ENCODE measurements at regions not wholly inside any gene's neighbourhood (a gene's known extent, or its start where the extent isn't known, plus 50 kb on each side); places are given as distances from the start of the nearest gene placed in this dataset.

- Histone ChIP-seq H3K9me3 (ENCODE audit: insufficient read depth, low read length) (no peaks in the 10 kb centered on the region), H3K9me2 (replicated peaks; ENCODE audit: insufficient read depth, low read length) (no peaks in the 10 kb centered on the region), H3K4me3 (ENCODE audit: insufficient read depth, low read length, poor library complexity, severe bottlenecking) (no peak overlapping the region), H3F3A (ENCODE audit: insufficient read depth) (no peaks in the 10 kb centered on the region), H2AFZ (ENCODE audit: low read depth, low read length, severe bottlenecking) (no peak overlapping the region), H3K27ac (ENCODE audit: low read depth, low read length) (no peak overlapping the region), H3K27me3 (ENCODE audit: low read length) (no peaks in the 10 kb centered on the region), H3K79me2 (ENCODE audit: insufficient read depth, low read length) (no peaks in the 10 kb centered on the region), H3K9ac (ENCODE audit: low read length) (no peak overlapping the region), H3K4me2 (ENCODE audit: low read depth, low read length, poor library complexity, severe bottlenecking) (no peak overlapping the region), H3K36me3 (ENCODE audit: low read length) (no peaks in the 10 kb centered on the region), H4K20me1 (ENCODE audit: low read depth, low read length) (no peaks in the 10 kb centered on the region)
- TF ChIP-seq, protein P1, sequence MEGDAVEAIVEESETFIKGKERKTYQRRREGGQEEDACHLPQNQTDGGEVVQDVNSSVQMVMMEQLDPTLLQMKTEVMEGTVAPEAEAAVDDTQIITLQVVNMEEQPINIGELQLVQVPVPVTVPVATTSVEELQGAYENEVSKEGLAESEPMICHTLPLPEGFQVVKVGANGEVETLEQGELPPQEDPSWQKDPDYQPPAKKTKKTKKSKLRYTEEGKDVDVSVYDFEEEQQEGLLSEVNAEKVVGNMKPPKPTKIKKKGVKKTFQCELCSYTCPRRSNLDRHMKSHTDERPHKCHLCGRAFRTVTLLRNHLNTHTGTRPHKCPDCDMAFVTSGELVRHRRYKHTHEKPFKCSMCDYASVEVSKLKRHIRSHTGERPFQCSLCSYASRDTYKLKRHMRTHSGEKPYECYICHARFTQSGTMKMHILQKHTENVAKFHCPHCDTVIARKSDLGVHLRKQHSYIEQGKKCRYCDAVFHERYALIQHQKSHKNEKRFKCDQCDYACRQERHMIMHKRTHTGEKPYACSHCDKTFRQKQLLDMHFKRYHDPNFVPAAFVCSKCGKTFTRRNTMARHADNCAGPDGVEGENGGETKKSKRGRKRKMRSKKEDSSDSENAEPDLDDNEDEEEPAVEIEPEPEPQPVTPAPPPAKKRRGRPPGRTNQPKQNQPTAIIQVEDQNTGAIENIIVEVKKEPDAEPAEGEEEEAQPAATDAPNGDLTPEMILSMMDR (IDR thresholded peaks at IDR 0.05; ENCODE audit: insufficient read depth, low read length, poor library complexity, severe bottlenecking): no peak
- TF ChIP-seq EZH2phosphoT487 (conservative IDR thresholded peaks at IDR 0.05; ENCODE audit: low read length): no peak
These were observed 533.5 kb downstream of the TNS1 start for GRCh38 chr2:217469203-217469810.

DNA sequence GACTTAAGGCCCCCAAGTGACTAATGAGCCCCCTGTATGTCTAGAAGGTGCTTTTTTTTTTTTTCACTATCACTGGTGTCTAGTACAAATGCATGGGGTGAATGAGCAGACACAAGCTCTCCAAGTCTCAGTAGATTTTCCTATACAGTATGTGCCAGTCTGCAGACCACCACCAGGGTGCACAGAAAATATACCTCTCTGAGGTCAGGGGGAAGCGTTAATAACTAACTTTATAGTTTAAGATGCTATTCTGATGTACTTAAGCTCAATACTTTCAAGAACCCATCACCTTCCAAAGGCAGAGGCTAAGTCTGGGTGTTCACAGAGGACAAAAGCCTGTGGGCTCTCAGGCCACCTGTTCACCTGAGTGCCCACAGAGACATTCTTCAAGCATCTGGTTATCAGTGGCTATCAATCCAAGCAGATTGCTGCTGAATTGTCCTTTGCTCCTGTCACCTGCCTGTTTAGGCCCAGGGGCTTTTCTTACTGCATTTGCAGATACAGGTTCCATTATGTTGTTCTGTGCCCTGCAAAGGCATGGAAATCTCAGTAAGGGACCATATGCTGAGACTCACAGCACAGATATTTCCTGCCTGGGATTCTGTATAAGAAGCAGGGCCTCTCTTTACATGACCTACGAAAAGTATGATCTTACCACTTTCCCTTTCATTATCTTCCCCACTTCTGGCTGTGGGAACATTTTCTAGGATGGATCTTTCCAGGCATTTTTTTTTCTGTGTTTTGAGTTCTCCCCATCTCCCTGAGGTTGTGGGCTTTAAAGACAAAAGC, 534.6 kb downstream of the TNS1 start:
- TF ChIP-seq EZH2phosphoT487 (conservative IDR thresholded peaks at IDR 0.05; ENCODE audit: low read length): no peak
- TF ChIP-seq, protein P1 (IDR thresholded peaks at IDR 0.05; ENCODE audit: insufficient read depth, low read length, poor library complexity, severe bottlenecking): no peak
- H3K9ac ChIP-seq (ENCODE audit: low read length): no peak overlapping the region
- no peak overlapping the region for H2AFZ ChIP-seq (ENCODE audit: low read depth, low read length, severe bottlenecking)
- H3K4me3 ChIP-seq (ENCODE audit: insufficient read depth, low read length, poor library complexity, severe bottlenecking): no peak overlapping the region
- H3K79me2 ChIP-seq (ENCODE audit: insufficient read depth, low read length): no peaks in the 10 kb centered on the region
- no peaks in the 10 kb centered on the region for H3K27me3 ChIP-seq (ENCODE audit: low read length)
- H3K36me3 ChIP-seq (ENCODE audit: low read length): no peaks in the 10 kb centered on the region
- H3K27ac ChIP-seq (ENCODE audit: low read depth, low read length): no peak overlapping the region
- no peaks in the 10 kb centered on the region for H3K9me2 ChIP-seq (replicated peaks; ENCODE audit: insufficient read depth, low read length)
- no peaks in the 10 kb centered on the region for H3F3A ChIP-seq (ENCODE audit: insufficient read depth)
- no peak overlapping the region for H3K4me2 ChIP-seq (ENCODE audit: low read depth, low read length, poor library complexity, severe bottlenecking)
- no peaks in the 10 kb centered on the region for H3K9me3 ChIP-seq (ENCODE audit: insufficient read depth, low read length)
- H4K20me1 ChIP-seq (ENCODE audit: low read depth, low read length): no peaks in the 10 kb centered on the region

GRCh38 chr2:217467331-217467730, 535.5 kb downstream of the TNS1 start:
- no peaks in the 10 kb centered on the region for H3F3A ChIP-seq (ENCODE audit: insufficient read depth)
- H3K79me2 ChIP-seq (ENCODE audit: insufficient read depth, low read length): no peaks in the 10 kb centered on the region
- no peaks in the 10 kb centered on the region for H4K20me1 ChIP-seq (ENCODE audit: low read depth, low read length)
- no peaks in the 10 kb centered on the region for H3K27me3 ChIP-seq (ENCODE audit: low read length)
- H3K4me2 ChIP-seq (ENCODE audit: low read depth, low read length, poor library complexity, severe bottlenecking): no peak overlapping the region
- TF ChIP-seq, protein P1 (IDR thresholded peaks at IDR 0.05; ENCODE audit: insufficient read depth, low read length, poor library complexity, severe bottlenecking): no peak
- no peaks in the 10 kb centered on the region for H3K36me3 ChIP-seq (ENCODE audit: low read length)
- H3K9me2 ChIP-seq (replicated peaks; ENCODE audit: insufficient read depth, low read length): no peaks in the 10 kb centered on the region
- H3K9ac ChIP-seq (ENCODE audit: low read length): no peak overlapping the region
- no peak overlapping the region for H2AFZ ChIP-seq (ENCODE audit: low read depth, low read length, severe bottlenecking)
- H3K4me3 ChIP-seq (ENCODE audit: insufficient read depth, low read length, poor library complexity, severe bottlenecking): no peak overlapping the region
- no peak overlapping the region for H3K27ac ChIP-seq (ENCODE audit: low read depth, low read length)
- H3K9me3 ChIP-seq (ENCODE audit: insufficient read depth, low read length): no peaks in the 10 kb centered on the region

Data from SU-DHL-6 (cell line).